Sigmoid colon (tissue), 4 donors: ENCODE measurements at regions not wholly inside any gene's neighbourhood (a gene's known extent, or its start where the extent isn't known, plus 50 kb on each side); places are given as distances from the start of the nearest gene placed in this dataset.

Source experiments
- CTCF ChIP-seq, 4 experiments: fragments of 450-650 bp in 3 of 4; fragments of 200-600 bp in 1 of 4; IDR thresholded peaks; one replicate each; pipeline ENCODE4 v1.5.1; 2016 to 2019; ENCODE audit warnings: antibody characterized with exemption in 4 of 4, mild to moderate bottlenecking in 3 of 4, moderate library complexity in 2 of 4
- EP300 ChIP-seq, 4 donors: sonication (generic); formaldehyde crosslinking; IDR thresholded peaks; one replicate each; pipeline ENCODE4 v1.6.1; 2017; ENCODE audit warnings: antibody characterized with exemption in 4 of 4
- POLR2A ChIP-seq, 2 donors: fragments of 450-650 bp; IDR thresholded peaks; one replicate each; pipeline ENCODE4 v1.6.1; 2016; ENCODE audit warnings: antibody characterized with exemption in 2 of 2, mild to moderate bottlenecking in 2 of 2, moderate library complexity in 2 of 2
- POLR2AphosphoS5 ChIP-seq, 4 donors: sonication (generic); formaldehyde crosslinking; IDR thresholded peaks; one replicate each; pipeline ENCODE4 v1.6.1; 2017; ENCODE audit warnings: antibody characterized with exemption in 4 of 4

GRCh38 chr5:155125551-155126095 is 112.1 kb downstream of the KIF4B start:
- no peak for TF ChIP-seq CTCF (IDR thresholded peaks at IDR 0.05)
- no peak for TF ChIP-seq POLR2AphosphoS5 (IDR thresholded peaks at IDR 0.05)
- no peak for TF ChIP-seq POLR2A (IDR thresholded peaks at IDR 0.05)
- TF ChIP-seq EP300 (IDR thresholded peaks at IDR 0.05) = no peak
